NCI-H524 (cell line): ENCODE measurements at regions not wholly inside any gene's neighbourhood (a gene's known extent, or its start where the extent isn't known, plus 50 kb on each side); places are given as distances from the start of the nearest gene placed in this dataset.

Experiments used
- DNase-seq, 2 experiments: peaks; one replicate each; lab custom pipeline; 2025; lab: John Stamatoyannopoulos, UW

DNA sequence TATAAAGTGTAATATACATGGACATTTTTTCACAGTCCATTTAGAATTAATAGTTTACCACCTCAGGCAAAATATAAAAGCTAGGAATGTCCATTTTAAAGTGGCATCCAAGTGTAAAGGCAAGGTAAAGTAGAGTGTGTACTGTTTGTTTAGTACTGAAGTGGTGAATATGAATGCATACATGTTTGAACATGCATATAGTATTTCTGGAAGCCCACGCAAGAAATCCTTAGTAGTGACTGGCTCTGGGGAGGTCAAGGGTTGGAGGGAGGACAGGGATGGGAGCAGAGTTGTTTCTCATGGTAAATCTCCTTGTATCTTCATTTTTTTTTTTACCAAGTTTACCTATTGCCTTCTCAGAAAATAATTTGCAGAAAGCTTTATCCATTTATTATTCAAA is 129.2 kb downstream of the UNC5CL start:
- no peak for DNase-seq

DNA sequence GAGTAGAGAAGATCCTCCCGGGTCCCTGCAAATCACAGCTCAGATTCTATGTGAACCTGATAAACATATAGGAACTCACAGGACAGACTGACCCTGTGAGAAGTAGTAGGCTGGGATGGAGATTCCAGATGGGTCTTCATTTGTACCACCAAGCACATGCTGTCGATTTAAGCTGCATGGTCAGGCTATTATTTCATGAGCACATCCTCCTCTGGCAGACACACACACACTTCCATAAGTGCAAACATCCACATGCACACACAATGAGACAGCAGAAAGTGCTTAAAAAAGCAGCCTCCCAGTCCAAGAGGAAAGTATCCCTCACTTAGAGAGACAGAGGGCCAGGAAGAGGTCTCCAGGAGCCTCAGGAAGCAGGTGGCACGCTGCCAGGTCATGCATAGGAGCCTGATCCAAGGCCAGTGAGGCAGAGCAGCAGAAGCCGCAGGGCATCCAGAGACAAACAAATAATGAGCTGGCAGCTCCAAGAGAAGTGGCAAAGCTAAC is 131.8 kb downstream of the UNC5CL start:
- peak in 1 of 2 experiments; percentile 28 for DNase-seq

DNA sequence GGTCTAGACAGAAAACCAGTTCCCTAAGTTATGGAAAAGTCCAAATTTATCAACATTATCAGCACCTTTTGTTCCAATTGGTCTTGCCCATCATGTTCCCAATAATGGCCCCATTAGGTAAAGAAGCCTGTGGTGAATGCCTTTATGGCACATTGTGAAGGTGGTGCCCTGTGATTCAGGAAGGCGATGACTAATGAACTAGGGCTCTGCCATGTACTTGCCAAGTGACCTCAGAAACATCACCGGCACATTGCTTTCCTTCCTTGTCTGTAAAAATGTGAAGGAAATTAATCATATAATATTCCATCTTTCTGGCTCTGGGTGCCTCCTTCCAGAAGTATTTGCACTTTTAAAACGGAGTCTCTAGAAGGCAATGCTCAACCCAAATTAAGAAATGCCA is 132.3 kb downstream of the UNC5CL start:
- DNase-seq, result no peak

DNA sequence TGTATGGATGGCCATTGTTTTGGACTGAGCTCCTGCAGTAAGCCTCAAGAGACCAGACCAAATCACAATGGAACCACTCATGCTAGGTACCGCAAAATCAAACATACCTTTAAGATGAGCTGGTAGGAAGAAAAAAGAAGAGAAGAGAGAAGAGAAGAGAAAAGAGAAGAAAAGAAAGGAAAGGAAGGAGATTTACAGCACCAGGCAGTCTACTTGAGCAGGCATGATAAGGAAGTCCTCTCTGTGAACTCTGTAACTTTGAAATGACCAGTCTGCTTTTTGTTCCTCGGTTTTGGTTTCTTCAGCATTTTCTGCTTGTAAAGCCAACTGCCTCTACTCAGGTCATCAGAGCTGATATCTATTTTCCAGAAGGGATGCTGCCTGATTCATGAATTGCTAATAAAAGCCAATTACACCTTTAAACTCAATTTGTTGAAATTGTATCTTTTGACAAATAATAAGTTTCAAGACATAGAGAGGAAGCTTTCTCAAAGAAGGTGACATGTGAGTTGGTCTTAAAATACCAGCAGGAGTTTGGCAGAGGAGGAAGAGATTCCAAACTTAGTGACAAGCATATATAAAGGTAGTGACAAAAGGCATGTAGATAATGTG is 134.3 kb downstream of the UNC5CL start:
- no peak for DNase-seq

DNA sequence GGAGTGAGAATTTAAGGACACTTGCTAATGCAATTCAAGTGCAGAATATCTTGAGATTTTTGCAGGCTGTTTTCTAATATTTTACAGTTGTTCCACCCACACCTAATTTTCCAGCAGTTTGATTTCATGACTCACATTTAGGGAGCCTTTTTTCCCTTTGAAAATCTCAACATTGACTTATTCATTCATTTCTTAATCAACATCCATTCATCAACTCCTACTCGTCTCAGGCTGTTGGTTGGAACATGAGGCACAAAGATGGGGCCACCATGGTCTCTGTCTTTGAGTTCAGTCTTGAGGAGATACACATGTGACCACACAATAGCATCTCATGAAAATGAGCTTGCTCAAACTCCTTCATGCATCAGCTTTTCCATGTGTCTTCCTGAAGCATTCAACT is 135.6 kb downstream of the UNC5CL start:
- no peak for DNase-seq

DNA sequence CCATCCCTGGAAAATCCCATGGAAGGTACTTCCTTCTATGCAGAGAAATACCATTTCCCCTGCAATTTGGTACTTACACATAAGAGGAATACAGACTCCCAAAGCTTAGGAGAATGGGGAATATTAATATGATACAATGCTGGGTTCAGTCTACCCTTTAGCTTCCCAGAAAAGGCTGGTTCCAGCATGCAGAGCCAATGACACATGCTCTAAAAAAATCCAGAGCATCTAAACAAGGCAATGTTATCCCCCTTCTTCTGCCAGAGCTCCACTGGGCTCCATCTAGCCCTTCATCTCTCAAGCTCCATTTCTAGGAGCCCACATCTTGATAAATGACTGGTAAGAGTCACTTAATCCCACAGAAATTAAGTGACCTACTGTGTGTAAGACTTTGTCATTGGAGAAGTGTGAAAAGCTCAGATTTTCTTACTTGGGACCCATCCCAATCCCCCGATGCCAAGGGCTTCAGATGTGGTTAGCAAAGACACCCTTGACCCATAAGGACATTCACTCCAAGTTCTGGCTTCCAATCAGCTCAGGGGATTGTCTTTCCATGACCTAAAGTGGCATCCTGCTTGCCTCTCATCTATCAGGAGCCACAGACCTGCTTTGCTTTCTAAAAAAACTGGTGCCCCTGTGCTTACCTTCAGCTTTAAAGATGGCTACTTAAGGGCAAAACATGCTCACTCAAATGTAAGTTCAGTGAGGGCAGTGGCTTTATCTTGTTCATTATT is 137.5 kb downstream of the UNC5CL start:
- no peak for DNase-seq

DNA sequence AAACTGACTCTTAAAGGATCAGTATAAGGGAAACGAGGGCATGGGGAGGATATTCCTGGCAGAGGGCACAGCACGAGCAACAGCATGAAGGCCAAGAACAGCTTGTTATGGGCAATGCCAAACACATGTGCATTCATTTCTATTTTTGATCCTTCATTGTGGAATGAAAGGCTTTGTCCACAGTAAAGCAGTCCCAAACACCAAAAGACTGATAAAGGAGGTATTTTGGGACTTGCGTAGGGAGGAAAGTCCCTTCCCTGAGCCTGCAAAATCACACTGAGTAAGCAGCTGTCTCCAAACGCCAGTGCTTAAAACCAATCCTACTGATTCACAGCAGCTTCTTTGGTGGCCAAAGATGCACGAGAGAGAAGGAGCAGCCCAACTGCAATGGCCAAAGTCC is 138.2 kb downstream of the UNC5CL start:
- DNase-seq, result no peak

DNA sequence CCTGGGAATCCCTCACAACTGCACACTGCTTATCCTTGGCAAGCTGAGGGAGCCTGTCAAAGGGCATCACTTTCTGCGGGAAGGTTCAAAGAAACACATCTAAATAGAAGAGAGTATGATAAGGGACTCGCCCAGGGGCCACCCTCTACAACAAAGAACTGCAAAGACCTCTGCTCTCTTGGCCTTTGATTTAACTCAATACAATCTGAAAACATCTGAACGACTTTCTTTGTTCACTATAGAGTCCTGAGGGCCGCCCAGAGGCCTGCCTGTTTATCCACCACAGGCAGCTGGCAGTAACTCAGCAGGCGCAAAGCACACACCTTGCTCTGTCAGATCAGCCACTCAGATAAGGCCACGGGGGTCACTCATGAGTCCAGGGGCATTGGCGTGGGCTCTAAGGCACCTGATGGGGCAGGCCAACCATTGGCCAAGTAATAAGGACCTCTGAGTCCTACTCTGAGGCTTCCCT is 139.3 kb downstream of the UNC5CL start:
- DNase-seq, result no peak

DNA sequence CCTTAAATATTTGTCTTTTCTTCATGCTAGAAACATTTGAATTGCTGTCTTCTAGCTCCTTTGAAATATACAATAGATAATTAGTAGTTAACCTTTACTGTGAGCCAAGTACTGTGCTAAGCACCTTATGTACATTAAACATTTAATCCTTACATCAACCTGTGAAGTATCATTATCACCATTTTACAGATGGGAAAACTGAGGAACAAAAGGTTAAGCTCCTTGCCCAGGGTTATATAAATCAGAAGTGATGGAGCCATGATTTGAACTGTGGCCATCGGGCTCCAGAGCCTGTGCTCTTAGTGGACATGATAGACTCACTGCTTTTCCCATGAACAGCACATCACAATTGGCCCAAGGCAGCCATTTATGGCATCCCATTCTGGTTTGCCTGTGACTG is 140.9 kb downstream of the UNC5CL start:
- no peak for DNase-seq

DNA sequence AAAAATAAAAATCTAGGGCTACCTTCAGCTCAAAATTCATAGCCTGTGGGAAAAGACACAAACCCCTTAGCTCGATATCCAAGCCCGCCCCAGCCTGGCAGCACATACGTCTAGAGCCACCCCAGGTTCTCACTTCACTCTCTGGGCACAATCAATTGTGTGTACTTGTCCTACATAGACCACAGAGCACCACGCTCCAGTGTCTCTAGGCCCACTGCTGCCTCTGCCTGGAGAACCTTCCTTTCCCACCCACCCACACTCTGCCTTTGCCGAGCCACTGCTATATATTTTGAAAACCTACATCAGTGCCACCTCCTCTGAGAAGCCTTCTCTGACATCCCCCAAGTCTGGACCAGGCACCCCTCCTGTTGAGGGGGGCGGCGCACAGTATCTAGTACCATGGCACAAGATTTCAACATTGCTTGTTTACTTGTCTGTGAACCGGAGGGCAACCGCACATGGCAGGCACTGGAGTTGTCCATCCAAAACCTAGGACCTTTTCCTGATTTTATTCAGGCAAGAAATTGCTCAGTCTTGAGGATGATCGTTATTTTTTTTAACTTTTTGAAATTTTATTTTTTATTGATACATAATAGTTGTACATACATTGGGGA is 141.5 kb downstream of the UNC5CL start:
- DNase-seq, result no peak

DNA sequence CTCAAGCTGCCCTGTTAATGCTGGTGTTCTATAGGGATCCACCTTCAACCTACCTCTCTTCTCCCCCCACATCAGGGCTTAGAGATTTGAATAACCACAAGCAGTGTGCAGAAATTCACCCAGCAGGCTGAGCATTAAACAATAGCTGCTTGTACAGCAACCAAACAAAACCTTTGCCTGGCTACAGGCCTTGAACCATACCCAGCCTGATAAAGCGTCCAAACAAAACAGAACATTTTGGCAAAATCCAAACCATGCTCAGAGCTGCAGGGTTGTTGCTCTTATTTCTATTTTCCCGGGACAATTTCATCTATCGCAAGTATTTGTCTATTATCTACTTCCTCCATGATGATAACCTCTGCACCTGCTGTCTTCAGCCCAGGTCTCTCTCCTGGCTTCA is 142.3 kb downstream of the UNC5CL start:
- DNase-seq, result no peak

DNA sequence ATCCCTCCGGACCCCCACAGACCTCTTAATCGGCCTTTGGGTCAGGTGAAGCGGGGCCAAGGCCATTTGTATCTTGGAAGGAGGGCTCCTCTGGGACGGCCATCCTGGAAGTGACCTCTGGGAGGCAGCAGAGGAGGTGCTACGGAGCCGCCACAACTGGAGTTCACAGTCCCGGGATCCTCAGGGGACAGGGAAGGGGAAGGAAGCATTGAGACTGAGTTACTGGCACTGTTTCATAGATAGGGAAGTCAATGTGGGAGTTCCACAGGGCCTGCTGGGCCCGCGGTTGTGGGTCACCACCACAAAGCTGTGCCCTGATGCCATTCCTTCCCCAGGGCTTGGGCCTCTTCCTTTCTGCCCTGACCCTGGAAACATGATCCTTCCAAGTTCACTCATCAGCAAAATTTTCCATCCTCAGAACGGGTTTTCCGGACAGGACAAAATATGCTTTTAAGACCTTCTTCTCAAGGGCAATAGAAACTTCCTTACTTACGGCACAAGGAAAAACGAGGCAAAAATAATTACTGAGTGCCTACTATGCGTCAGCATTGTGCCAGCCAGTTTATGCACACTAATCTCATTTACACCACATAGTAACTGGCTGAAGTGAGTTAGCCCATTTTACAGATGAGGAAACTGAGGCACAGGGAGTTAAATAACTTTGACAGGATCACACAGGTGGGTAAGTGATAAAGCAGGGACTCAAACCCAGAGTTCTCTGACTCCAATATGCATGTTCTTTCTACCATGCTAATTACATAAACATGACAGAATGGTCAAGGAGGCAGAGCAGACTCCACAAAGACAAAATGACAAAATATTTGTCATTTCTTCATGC is 143.8 kb downstream of the UNC5CL start:
- DNase-seq, result peak in 1 of 2 experiments; percentile 2

DNA sequence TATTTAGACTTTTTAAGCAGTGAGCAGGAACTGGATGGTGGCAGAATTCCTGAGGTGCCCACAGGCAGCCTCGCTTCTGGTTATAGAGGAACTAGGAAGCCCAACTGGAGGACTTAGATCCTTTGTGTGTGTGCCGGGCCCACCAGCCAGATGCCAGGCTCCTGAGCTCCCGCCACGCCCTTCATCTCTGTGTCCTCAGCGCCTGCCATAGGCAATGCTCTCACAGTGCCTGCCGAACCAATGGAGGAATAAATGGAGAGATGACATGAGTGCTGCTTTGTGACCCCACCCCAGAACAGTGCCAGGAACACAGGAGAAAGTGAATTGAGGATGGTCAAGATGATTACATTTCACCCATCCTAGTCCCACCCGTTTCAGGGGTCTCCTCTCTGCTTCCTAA is 146.0 kb downstream of the UNC5CL start:
- no peak for DNase-seq

DNA sequence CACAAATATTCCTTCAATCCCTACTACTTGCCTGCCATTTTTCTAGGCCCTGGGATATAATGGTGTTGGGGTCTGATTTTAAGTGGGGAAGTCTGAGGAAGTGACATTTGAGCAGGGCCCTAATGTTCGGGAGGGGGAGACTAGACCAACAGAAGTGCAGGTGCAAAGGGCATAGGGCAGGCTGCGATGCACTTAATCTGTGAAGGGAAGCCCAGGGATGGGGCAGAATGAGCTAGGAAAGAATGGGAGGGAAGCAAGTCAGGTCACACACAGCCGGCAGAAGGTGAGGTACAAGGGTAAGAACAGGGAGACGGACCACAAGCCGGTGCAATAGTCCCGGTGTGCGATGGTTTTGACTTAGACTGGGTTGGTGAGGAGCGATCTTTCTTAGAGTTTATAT is 146.8 kb downstream of the UNC5CL start:
- DNase-seq, result no peak

DNA sequence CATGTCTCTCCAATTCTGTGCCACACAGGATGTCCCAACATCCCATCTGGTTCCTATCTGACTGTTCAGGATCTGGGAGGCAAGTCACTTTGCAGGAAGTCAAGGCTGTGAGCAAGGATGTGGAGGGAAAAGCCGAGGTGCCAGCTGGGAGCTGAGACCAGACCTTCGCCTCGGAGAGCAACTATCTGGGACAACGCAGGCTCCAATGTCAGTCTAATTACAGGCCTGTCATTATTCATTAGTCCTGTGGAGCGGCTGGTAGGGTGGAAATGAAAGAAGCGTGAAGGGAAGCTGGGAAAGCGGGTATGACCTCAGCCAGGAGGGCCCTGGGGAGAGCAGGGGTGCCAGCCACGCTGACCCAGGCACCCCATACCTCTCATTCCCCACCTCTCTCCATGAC is 147.3 kb downstream of the UNC5CL start:
- DNase-seq, result no peak

DNA sequence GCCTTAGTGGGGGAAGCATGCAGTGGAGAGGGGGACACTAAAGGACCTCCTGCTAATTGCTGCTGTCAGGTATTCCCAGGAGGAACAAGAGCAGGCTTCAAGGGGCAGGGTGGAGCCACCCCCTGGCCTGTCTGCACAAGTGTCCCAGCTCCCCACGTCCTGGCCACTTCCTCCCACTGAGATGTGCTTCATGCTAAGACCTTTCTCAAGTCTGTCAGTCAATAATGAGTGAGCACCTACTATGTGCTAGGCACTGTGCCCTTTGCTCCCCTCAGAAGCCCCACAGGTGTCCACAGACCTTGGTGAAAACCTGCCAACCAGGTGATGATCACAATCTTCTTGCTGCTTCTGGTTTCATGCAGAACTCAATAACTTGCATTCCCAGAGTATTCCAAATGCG is 147.9 kb downstream of the UNC5CL start:
- no peak for DNase-seq

DNA sequence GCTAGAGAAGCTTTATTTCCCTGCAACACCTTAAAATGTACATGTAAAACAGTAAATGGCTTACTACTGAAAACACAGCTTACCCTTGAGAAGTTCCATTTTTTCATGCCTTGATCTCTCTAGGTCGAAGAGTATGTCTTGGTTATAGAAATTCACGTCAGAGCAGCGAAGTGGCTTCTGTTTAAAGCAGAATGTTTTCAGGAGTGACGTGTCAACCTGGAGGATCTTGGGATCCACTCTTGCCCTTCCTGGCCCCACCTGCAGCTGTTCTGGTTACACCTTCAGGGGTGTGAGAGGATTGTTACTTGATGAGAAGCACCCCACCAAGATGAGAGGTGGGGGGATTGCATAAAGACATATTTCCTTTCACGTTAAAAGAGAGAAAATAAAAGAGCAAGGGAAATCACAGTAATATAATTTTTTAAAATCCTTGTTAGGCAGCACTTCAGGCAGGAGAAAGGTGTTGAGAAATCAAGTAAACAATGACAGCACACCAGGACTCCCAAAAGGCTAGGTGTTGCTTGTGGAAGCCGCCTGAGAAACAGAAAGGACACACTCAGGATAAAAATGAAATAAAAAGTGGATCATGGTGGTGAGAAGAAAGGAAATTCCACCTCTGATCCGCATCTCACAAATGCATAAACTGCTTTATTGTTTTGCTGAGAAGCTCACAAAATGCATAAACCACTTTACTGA is 149.7 kb downstream of the UNC5CL start:
- no peak for DNase-seq

DNA sequence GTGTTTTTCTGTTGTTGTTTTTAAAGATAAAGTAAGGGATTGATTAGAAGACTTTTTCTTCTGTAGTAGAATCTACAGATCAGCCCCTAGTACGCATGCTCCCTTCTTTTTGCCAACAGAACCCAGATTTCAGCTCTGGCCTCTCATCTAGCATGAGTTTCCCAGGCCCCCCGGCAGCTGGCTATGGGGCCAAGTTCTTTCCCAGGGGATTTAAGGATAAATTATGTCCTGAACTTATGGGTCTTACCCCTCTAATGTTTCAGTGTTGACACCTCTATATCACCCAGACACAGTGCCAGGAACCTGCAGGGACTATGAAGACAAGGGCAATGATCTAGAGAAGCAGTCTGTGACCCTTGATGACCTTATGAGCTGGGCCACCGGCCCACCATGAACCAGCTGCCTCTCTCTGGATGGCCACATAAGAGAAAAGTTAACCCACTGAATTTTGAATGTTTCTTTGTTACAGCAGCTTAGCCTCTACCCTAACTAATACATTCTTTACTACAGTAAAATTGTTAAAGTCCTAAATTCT is 150.5 kb downstream of the UNC5CL start:
- DNase-seq, result peak in 1 of 2 experiments; percentile 50

DNA sequence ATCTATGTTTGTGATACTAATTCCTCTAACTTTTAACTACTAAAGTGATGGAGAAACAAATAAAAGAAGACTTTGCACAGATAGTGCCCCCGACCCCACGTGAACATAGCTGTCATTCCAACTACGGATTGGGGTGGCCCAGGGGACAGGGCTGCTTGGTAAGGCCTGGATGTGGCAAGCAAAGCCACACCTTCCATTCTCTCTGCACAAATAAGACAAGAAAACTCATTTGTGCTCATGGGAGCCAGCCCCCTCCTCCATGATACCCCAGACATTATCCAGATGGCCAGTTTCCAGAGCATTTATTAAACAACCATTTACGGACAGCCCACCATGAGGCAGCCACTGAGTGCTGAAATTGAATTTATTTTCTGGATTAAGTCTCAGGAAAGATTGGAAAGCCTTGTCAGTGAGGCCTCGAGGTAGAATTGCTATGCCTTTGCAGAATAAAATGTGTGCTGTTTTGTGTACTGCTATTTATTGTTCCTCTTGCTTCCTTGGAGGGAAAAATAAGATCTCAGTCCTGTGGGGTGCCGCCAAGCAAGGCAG is 151.2 kb downstream of the UNC5CL start:
- peak in 1 of 2 experiments; percentile 26 for DNase-seq

DNA sequence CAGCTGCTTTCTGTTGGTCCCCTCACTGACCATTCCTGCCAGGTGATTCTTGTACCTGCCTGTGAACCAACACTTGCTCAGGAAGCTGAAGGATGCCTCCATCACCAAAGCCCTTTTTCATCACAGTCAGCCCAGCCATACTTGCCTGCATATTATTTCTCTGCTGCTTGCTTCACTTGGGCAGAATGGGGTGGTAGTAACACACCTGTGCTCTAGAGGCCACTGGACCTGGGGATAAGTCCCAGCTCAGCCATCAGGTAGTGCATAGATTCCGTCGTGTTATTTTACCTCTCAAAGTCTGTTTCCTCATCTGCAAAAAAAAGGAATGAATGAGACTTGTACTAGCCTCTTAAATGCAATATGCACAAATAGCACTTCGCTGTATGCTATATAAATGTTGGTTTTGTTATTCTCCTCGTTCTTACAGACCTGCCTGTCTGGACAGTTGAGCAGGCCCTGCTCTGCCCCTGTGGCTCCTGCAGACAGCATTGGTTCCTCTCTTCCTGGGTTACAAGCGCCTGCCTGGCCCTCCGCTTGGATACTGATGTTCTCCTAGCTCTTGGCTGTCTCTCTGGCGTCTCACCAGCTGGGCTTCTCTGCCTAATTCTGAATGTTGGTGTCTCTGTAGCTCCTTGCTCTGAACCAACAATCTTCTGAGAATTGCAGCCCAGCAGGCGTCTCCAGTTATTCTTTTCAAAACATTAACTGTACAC is 151.8 kb downstream of the UNC5CL start:
- DNase-seq, result no peak
